NCI-H128 (cell line): ENCODE measurements at regions not wholly inside any gene's neighbourhood (a gene's known extent, or its start where the extent isn't known, plus 50 kb on each side); places are given as distances from the start of the nearest gene placed in this dataset.
"Not testable (repeated sequence)": the region's sequence is repeated elsewhere in the genome, so short reads cannot be mapped to it uniquely, and the experiment has no call there.

Source experiments
- DNase-seq: peaks from one replicate; lab custom pipeline; 2025; ENCODE audit not compliant: unreplicated experiment; lab: John Stamatoyannopoulos, UW

DNA sequence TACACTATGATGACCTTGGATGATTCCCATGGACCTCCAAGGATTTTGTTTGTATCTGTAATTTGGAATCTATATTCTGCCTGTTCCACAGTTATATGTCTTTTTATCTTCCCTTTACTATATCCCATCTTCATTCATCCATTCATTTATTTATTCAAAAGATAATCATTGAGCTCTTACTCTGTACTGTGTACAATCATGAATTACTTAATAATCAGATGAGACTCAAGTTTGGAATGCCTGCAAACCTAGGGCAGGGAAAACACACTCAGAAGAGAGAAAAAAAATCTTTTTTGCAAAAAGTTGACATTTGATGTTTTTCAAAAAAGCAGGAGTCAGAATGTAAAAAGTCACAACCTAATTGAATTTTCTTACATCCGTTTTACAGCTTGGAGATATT, 170.2 kb upstream of the GNAI1 start:
- no peak for DNase-seq

GRCh38 chr7:79953130-79953529, 181.5 kb upstream of the GNAI1 start:
- DNase-seq = no peak

DNA sequence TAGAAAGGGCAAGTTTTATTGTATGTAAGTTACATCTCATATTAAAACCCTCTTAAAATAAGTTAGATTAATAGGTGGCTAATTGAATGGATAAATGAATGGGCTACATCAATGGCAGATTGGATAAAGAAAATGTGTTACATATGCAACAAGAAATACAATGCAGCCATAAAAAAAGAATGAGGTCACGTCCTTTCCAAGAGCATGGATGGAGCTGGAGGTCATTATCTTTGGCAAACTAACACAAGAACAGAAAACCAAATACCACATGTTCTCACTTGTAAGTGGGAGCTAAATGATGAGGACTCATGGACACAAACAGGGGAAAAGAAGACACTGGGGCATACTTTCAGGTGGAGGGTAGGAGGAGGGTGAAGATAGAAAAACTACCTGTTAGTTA, 182.2 kb upstream of the GNAI1 start:
- DNase-seq = no peak

DNA sequence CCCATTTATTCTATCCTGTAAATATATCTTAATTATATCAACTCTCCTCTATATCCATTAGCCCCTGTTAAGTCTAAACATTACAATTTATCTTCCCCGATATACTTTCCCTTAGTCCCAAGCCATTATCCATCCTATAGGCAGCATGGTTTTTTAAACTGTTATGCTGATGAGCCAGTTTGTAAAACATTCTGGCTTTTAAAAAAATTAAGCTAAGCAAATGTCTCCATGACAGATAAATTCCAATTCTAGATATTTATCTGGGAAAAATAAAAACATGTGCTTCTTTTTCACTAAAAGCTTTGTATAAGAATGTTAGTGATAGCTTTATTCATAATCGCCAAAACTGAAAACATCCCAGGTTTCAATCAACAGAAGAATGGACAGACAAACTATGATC, 183.2 kb upstream of the GNAI1 start:
- no peak for DNase-seq

- no peak for DNase-seq
These were observed 184.9 kb upstream of the GNAI1 start for GRCh38 chr7:79949778-79950177.

- no peak for DNase-seq
These were observed 198.2 kb upstream of the GNAI1 start for GRCh38 chr7:79936281-79936983.

DNA sequence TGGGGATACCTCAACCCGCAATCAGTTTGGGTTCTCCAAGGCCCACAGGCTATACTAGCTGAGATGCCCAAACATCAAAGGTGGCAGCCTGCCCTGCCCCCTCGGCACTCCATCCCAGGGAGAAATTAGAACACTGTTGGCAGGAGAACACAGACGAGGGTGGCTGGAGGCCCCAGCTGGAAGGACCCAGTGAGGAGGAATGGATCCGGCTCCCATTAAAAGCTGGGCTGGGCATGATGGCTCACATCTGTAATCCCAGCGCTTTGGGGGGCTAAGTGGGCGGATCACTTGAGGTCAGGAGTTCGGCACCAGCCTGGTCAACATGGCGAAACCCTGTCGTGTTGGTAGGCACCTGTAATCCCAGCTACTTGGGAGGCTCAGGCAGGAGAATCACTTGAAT, 199.9 kb upstream of the GNAI1 start:
- no peak for DNase-seq

GRCh38 chr7:79933144-79933543, 201.5 kb upstream of the GNAI1 start:
- no peak for DNase-seq

DNA sequence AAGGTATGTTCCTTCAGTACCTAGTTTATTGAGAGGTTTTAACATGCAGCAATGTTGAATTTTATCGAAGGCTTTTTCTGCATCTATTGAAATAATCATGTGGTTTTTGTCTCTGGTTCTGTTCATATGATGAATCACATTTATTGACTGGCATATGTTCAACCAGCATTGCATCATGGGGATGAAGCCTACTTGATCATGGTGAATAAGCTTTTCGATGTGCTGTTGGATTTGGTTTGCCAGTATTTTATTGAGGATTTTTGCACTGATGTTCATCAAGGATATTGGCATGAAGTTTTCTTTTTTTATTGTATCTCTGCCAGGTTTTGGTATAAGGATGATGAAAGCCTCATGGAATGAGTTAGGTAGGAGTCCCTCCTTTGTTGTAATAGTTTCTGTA, 204.0 kb upstream of the GNAI1 start:
- no peak for DNase-seq

DNA sequence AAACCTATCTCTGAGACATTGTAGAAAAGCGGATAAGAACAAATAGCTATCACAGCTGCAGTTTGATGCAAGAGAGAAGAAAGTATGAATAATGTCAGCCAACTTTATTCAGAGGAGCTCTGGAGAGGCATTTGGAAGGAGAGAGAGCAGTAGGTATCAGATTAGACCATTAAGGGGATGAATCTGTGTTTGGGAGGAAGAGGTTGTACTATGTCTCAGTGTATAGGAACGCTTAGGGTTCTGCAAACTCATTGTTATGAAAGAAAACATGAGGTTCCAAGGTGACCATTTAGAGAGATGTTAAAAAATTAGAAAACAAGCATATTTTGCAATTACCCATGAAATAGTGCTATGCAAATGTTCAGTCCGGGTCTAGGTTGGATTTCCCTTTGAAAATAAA, 207.5 kb upstream of the GNAI1 start:
- no peak for DNase-seq

DNA sequence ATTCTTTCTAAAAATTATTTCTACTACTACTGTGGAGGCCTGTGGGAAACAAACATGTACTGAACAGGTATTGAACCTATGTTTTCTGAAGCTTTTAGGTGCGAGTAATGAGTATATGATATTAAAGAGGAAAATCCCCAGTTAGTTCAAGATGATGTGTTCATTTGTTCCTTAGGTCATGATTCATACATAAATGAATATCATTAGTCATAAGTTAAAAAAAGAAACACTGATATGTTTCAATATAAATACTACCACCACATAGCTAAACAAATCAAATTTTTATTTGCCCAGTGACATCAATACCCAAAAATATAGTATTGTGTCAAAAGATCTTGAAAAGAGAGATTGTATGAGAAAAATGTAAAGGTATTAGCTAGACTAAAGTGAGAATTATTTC, 210.7 kb upstream of the GNAI1 start:
- no peak for DNase-seq

GRCh38 chr7:79922894-79923293, 211.7 kb upstream of the GNAI1 start:
- no peak for DNase-seq

- DNase-seq = no peak
These were observed 212.7 kb upstream of the GNAI1 start for GRCh38 chr7:79921976-79922375.

- DNase-seq = not testable (repeated sequence)
These were observed 216.0 kb upstream of the GNAI1 start for GRCh38 chr7:79918632-79919031.

DNA sequence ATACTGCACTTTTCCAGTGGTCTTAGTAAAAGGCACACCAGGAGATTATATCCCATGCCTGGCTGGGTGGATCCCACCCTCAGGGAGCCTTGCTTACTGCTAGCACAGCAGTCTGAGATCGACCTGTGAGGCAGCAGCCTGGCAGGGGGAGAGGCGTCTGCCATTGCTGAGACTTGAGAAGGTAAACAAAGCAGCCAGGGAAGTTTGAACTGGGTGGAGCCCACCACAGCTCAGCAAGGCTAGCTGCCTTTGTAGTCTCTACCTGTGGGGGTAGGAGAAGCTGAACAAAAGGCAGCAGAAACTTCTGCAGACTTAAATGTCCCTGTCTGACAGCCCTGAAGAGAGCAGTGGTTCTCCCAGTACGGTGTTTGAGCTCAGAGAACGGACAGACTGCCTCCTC, 219.3 kb upstream of the GNAI1 start:
- DNase-seq = not testable (repeated sequence)

DNA sequence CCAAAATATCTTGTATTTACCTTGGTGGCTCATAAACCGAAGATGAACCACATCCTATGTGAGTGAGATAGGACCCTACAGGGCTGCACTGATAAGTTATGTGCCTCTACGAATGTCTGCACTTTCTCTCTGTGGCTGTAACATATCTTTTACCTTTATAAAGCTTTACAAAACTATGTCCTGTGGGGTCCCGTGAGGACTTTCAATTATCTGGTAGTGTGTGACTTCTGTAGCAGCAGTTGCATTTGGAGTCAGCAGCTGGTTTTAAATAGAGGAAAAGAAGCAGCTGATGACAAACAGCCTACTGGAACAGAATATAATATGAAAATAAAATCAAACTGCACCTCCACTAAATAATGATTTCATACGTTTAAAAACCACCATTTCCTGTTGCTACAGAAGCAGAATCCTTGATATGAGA, 222.4 kb upstream of the GNAI1 start:
- no peak for DNase-seq

GRCh38 chr7:79911420-79911819, 223.2 kb upstream of the GNAI1 start:
- DNase-seq = no peak

DNA sequence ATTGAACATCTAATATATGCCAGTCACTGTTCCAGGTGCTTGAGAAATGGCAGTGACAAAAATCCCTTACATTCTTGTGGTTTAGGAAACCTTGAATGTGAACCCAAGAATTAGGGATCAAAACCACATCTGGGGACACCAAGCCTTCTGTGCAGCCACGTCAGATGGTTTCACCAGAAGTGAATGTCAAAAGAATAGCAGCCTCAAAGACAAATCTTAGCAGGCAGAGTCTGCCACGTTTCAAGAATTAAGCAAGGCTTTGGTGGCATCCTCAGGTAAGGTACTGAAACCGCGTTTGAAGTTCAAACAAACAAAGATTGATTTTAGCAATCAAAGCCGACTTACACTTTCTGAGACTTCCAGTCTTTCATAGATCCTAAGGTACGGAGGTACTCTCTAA, 225.5 kb upstream of the GNAI1 start:
- DNase-seq = no peak

GRCh38 chr7:79897166-79897565, 237.5 kb upstream of the GNAI1 start:
- no peak for DNase-seq

- DNase-seq = no peak
These were observed 240.6 kb upstream of the GNAI1 start for GRCh38 chr7:79893991-79894390.

GRCh38 chr7:79882922-79883321, 251.7 kb upstream of the GNAI1 start:
- DNase-seq = no peak

DNA sequence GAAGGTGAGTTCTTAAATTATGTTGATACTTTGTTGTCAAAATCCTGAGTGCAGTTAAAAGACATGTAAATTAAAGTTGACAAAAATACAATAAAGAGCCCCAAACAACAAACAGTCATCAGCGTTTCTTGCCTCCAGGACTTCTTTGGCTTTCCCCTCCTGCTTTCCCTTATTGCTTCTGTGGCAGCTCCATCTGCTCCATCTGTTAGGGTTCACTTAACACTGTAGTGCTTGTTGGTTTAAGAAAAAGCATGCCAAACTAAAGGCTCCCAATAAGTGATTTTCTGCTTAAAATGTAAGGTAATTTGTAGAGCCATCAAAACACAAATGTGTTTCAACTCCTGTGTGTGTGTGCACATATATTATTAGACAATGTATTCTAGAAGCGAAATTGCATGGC, 254.3 kb upstream of the GNAI1 start:
- no peak for DNase-seq

DNA sequence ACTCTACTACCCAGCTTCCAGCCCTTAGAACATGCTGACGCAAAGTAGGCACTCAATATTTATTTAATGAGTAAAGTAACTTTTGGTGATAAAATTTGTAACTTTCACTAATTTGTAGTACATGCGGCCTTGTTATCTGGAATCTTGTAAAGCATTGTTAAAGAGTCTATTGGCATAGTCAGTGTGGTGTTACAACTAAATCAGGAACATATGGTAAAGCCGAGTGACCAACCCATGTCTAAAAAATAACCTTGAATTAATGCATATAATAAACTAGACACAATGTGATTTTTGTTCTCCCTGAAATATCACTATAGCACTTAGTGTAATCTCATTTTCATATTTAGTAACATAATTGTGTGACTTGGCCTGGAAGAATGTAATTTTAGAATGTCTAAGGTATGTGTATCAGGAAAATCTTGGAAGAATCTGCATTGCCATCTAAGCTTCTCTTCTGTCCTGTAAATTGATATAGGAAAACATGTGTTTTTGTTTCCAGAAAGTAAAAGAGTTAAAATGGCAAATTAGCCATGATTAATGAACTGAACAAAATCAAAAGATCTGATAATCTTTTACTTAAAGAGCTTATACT, 256.7 kb upstream of the GNAI1 start:
- DNase-seq = no peak
